Fibroblast of pulmonary artery (primary cell): ENCODE measurements at regions not wholly inside any gene's neighbourhood (a gene's known extent, or its start where the extent isn't known, plus 50 kb on each side); places are given as distances from the start of the nearest gene placed in this dataset.

Experiments
- DNase-seq: peaks from one replicate; pipeline ENCODE4 v3.0.0-alpha.2; 2010; ENCODE audit warnings: low read depth
- H3K4me3 ChIP-seq: replicated peaks from 2 replicates; pipeline ENCODE4 v1.5.1; 2011; ENCODE audit warnings: low read depth, mild to moderate bottlenecking, control low read depth, low read length, moderate library complexity
- CTCF ChIP-seq: IDR thresholded peaks from 2 replicates; pipeline ENCODE4 v1.5.1; 2011; ENCODE audit warnings: mild to moderate bottlenecking, control low read depth, low read length, inconsistent platforms; ENCODE audit errors: missing control alignments

- TF ChIP-seq CTCF = no peak
- H3K4me3 ChIP-seq = no peak overlapping the region
- no peak for DNase-seq
Measured at GRCh38 chr3:104586344-104586743, 780.4 kb upstream of the ALCAM start.

- TF ChIP-seq CTCF = no peak
- no peak overlapping the region for H3K4me3 ChIP-seq
- DNase-seq = no peak
Measured at GRCh38 chr3:104588442-104588841, 778.3 kb upstream of the ALCAM start.

- TF ChIP-seq CTCF = no peak
- DNase-seq = no peak
- no peak overlapping the region for H3K4me3 ChIP-seq
Measured at GRCh38 chr3:104591776-104592175, 774.9 kb upstream of the ALCAM start.

DNA sequence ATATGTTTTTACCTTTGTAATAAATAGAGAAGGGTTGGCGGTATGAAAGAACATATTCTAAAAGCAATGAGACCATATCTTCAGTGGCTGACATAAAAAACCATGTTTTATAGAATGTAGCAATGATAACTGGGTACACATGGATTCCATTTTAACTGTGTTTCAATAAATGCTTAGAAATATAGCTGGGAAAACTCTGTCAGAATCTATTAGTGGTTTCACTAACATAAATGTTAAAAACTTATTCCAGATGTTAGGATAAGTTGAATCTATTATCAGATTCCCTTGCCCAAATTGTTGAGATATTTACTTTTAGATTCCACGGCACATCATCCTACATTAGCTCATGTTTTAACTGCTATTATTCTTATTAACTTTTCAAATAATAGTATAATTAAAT is 772.2 kb upstream of the ALCAM start:
- DNase-seq = no peak
- TF ChIP-seq CTCF = no peak
- no peak overlapping the region for H3K4me3 ChIP-seq

- TF ChIP-seq CTCF = no peak
- DNase-seq = no peak
- H3K4me3 ChIP-seq = no peak overlapping the region
Measured at GRCh38 chr3:104596054-104596453, 770.7 kb upstream of the ALCAM start.

- DNase-seq = peak; percentile 75
- H3K4me3 ChIP-seq = no peak overlapping the region
- peak; percentile 57 for TF ChIP-seq CTCF
Measured at GRCh38 chr3:104596551-104596950, 770.2 kb upstream of the ALCAM start.

GRCh38 chr3:104598848-104599511 is 767.7 kb upstream of the ALCAM start:
- H3K4me3 ChIP-seq = no peak overlapping the region
- no peak for DNase-seq
- TF ChIP-seq CTCF = no peak
